Right cardiac atrium (tissue), 5 donors: ENCODE measurements at regions not wholly inside any gene's neighbourhood (a gene's known extent, or its start where the extent isn't known, plus 50 kb on each side); places are given as distances from the start of the nearest gene placed in this dataset.

ENCODE experiments used
- ATAC-seq, 2 donors: fragments of 200-7000 bp; cut with Tn5 transposase; one replicate each; pipeline versions ENCODE4 v1.8.0 to v1.9.1; 2020; ENCODE audit warnings: moderate library complexity in 2 of 2, mild to moderate bottlenecking in 1 of 2
- DNase-seq, 3 donors: peaks; one replicate each; pipeline ENCODE4 v3.0.0-alpha.2; 2020
- H3K27ac ChIP-seq: one replicate; pipeline ENCODE4 v1.5.1; 2013; ENCODE audit warnings: mild to moderate bottlenecking, low read length, control low read depth, moderate library complexity
- H3K27me3 ChIP-seq: one replicate; pipeline ENCODE4 v1.6.1; 2013; ENCODE audit not compliant: control insufficient read depth, insufficient read depth
- H3K4me1 ChIP-seq: one replicate; pipeline ENCODE4 v1.6.1; 2013; ENCODE audit warnings: low read length; ENCODE audit not compliant: control insufficient read depth, insufficient read depth
- H3K4me3 ChIP-seq: one replicate; pipeline ENCODE4 v1.5.1; 2013; ENCODE audit warnings: low read length, control low read depth
- H3K9me3 ChIP-seq: one replicate; pipeline ENCODE4 v1.6.1; 2013; ENCODE audit warnings: low read length; ENCODE audit not compliant: control insufficient read depth
- WGBS: extraction: QIAGEN DNeasy Blood & Tissue Kit; methylation state at CpG from one replicate; pipeline ENCODE4 v1.1.7; 2013; 5-methylcytosine and 5-hydroxymethylcytosine counted together
- intact Hi-C, 4 donors: fragments of 100-400 bp; cut with DNase I; formaldehyde crosslinking; loops; one replicate each; pipeline versions ENCODE4 v1.11.0 to v1.14.0; 2022 to 2023
- donor health status: healthy with polysubstance abuse.
- donor health status: DM: no; HTN: yes; CAD: no.
- donor health status: DM: no; HTN: no; CAD: no.
- donor health status: DM: no; HTN: yes; CAD: no; lungs with severe emphysema.
- donor health status: DM: yes; HTN: yes; CAD: no.

- no peaks in the 10 kb centered on the region for H3K9me3 ChIP-seq
- WGBS, result 84% methylated on average over 3 of the region's 3 CpGs
- DNase-seq, result no peak
Observed at GRCh38 chr13:99722338-99722818, 221.1 kb downstream of the TM9SF2 start.

GRCh38 chr13:99721606-99722337, 220.5 kb downstream of the TM9SF2 start:
- no peaks in the 10 kb centered on the region for H3K4me1 ChIP-seq
- intact Hi-C loops, result no loop called here
- H3K27ac ChIP-seq, result no peak overlapping the region
- DNase-seq, result no peak
- no peak for ATAC-seq
- H3K27me3 ChIP-seq, result no peaks in the 10 kb centered on the region
- WGBS, result 85% methylated on average over 4 of the region's 4 CpGs
- H3K4me3 ChIP-seq, result no peak overlapping the region
- H3K9me3 ChIP-seq, result no peaks in the 10 kb centered on the region

More at GRCh38 chr13:99722338-99722818, 221.1 kb downstream of the TM9SF2 start:
- no peaks in the 10 kb centered on the region for H3K4me1 ChIP-seq
- H3K4me3 ChIP-seq, result no peak overlapping the region
- no peak for ATAC-seq
- intact Hi-C loops, result no loop called here
- H3K27ac ChIP-seq, result no peak overlapping the region
- H3K27me3 ChIP-seq, result no peaks in the 10 kb centered on the region

GRCh38 chr13:99717959-99718674, 216.8 kb downstream of the TM9SF2 start:
- DNase-seq (no peak), ATAC-seq (no peak)
- Histone ChIP-seq H3K4me3 (no peak overlapping the region), H3K27ac (no peak overlapping the region), H3K4me1 (no peaks in the 10 kb centered on the region), H3K27me3 (no peaks in the 10 kb centered on the region), H3K9me3 (no peaks in the 10 kb centered on the region)
- 75% methylated on average over 2 of the region's 2 CpGs for WGBS
- intact Hi-C loops, result no loop called here

GRCh38 chr13:99709134-99709533, 207.9 kb downstream of the TM9SF2 start:
- Histone ChIP-seq H3K4me3 (no peak overlapping the region), H3K27me3 (no peaks in the 10 kb centered on the region), H3K4me1 (no peaks in the 10 kb centered on the region), H3K27ac (no peak overlapping the region), H3K9me3 (no peaks in the 10 kb centered on the region)
- 80% methylated on average over 4 of the region's 4 CpGs for WGBS
- DNase-seq (no peak), ATAC-seq (no peak)
- intact Hi-C loops, result no loop called here

GRCh38 chr13:99704390-99704789, 203.1 kb downstream of the TM9SF2 start:
- Histone ChIP-seq H3K4me3 (no peak overlapping the region), H3K27ac (no peak overlapping the region), H3K4me1 (no peaks in the 10 kb centered on the region), H3K9me3 (no peaks in the 10 kb centered on the region), H3K27me3 (no peaks in the 10 kb centered on the region)
- intact Hi-C loops, result no loop called here
- 77% methylated on average over 4 of the region's 4 CpGs for WGBS
- DNase-seq (no peak), ATAC-seq (no peak)

GRCh38 chr13:99703908-99704307, 202.6 kb downstream of the TM9SF2 start:
- DNase-seq (no peak), ATAC-seq (no peak)
- Histone ChIP-seq H3K4me3 (no peak overlapping the region), H3K4me1 (no peaks in the 10 kb centered on the region), H3K27ac (no peak overlapping the region), H3K9me3 (no peaks in the 10 kb centered on the region), H3K27me3 (no peaks in the 10 kb centered on the region)
- intact Hi-C loops, result no loop called here

- no peak overlapping the region for H3K4me3 ChIP-seq
- ATAC-seq, result no peak
- H3K27me3 ChIP-seq, result no peaks in the 10 kb centered on the region
- H3K27ac ChIP-seq, result no peak overlapping the region
- DNase-seq, result no peak
- H3K9me3 ChIP-seq, result no peaks in the 10 kb centered on the region
- intact Hi-C loops, result no loop called here
- H3K4me1 ChIP-seq, result no peaks in the 10 kb centered on the region
- 78% methylated on average over 9 of the region's 9 CpGs for WGBS
Observed at GRCh38 chr13:99702687-99703319, 201.5 kb downstream of the TM9SF2 start.

- ATAC-seq (no peak), DNase-seq (no peak)
- no peak overlapping the region for H3K27ac ChIP-seq
- no peaks in the 10 kb centered on the region for H3K4me1 ChIP-seq
- intact Hi-C loops, result no loop called here
- no peaks in the 10 kb centered on the region for H3K27me3 ChIP-seq
- 85% methylated on average over 7 of the region's 7 CpGs for WGBS
- H3K4me3 ChIP-seq, result no peak overlapping the region
- no peaks in the 10 kb centered on the region for H3K9me3 ChIP-seq
Observed at GRCh38 chr13:99700468-99700867, 199.2 kb downstream of the TM9SF2 start.

- Histone ChIP-seq H3K9me3 (no peaks in the 10 kb centered on the region), H3K4me1 (no peaks in the 10 kb centered on the region), H3K27me3 (no peaks in the 10 kb centered on the region), H3K27ac (no peak overlapping the region), H3K4me3 (no peak overlapping the region)
- no peak for ATAC-seq
- DNase-seq, result no peak
- intact Hi-C loops, result no loop called here
- 56% methylated on average over 3 of the region's 3 CpGs for WGBS
Observed at GRCh38 chr13:99698816-99699099, 197.5 kb downstream of the TM9SF2 start.

GRCh38 chr13:99698010-99698815, 196.9 kb downstream of the TM9SF2 start:
- DNase-seq (no peak), ATAC-seq (no peak)
- H3K27me3 ChIP-seq, result no peaks in the 10 kb centered on the region
- intact Hi-C loops, result no loop called here
- H3K27ac ChIP-seq, result no peak overlapping the region
- H3K4me3 ChIP-seq, result no peak overlapping the region
- H3K9me3 ChIP-seq, result no peaks in the 10 kb centered on the region
- H3K4me1 ChIP-seq, result no peaks in the 10 kb centered on the region
- 68% methylated on average over 8 of the region's 8 CpGs for WGBS

GRCh38 chr13:99695857-99696256, 194.6 kb downstream of the TM9SF2 start:
- intact Hi-C loops, result no loop called here
- Histone ChIP-seq H3K27ac (no peak overlapping the region), H3K9me3 (no peaks in the 10 kb centered on the region), H3K27me3 (no peaks in the 10 kb centered on the region), H3K4me3 (no peak overlapping the region), H3K4me1 (no peaks in the 10 kb centered on the region)
- WGBS, result 89% methylated on average over 3 of the region's 3 CpGs
- no peak for ATAC-seq
- no peak for DNase-seq
